GM18508 (cell line): ENCODE measurements at regions not wholly inside any gene's neighbourhood (a gene's known extent, or its start where the extent isn't known, plus 50 kb on each side); places are given as distances from the start of the nearest gene placed in this dataset.

Source experiments
- ATAC-seq: cut with Tn5 transposase; IDR thresholded peaks from one replicate; pipeline ENCODE4 v1.9.1; 2021; ENCODE audit warnings: moderate number of reproducible peaks; ENCODE audit not compliant: insufficient read depth, unreplicated experiment

DNA sequence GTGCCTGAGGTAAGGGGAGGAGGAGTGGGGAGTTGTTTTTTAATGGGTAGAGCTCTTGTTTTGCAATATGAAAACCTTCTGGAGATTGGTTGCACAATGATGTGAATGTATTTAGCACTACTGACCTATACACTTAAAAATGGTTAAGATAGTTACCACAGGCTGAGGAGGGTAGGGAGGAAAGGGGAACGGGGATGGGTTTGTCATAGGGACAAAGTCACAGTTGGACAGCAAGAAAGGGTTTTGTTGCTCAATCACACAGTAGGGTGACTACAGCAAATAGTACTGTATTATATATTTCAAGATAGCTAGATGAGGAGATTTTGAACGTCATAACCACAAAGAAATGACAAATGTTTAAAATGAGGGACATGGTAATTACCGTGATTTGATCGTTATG, 1562.4 kb downstream of the AACS start:
- ATAC-seq: no peak

- no peak for ATAC-seq
These were observed 1571.6 kb downstream of the AACS start for GRCh38 chr12:126636821-126637220.

DNA sequence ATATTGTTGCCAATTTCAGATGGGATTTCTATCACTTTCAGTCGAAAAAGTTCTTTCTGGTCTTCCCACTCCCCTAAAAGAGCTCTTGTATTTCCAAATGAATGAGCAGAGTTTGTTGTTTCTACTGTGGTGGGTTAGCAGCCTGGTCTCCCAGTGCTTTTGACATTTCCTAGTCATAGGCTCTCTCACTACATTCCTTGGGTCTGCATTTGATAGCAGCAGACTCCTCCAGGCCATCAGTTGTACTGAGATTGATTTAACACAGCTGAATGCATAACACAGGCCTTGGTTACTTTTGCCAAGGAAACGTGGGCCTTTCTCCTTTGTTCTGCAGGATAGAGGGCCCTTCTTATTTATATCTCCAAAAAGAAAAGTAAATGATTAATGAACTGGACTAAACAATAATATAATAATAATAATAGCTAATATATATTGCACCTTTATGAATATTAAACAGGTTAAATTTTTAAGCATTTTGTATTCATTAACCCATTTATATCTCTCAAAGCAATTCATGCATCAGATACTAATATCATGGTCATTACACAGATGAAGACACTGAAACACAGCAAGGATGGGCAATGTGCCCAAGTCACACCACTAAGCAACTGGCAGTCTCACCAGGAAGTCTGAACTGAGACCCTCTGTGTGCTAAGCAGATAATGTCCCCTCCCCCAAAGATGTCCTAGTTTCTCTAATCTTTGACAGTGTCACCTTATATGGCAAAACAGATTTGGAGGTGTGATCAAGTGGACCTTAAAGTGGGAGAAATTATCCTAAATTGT, 1579.2 kb downstream of the AACS start:
- no peak for ATAC-seq

DNA sequence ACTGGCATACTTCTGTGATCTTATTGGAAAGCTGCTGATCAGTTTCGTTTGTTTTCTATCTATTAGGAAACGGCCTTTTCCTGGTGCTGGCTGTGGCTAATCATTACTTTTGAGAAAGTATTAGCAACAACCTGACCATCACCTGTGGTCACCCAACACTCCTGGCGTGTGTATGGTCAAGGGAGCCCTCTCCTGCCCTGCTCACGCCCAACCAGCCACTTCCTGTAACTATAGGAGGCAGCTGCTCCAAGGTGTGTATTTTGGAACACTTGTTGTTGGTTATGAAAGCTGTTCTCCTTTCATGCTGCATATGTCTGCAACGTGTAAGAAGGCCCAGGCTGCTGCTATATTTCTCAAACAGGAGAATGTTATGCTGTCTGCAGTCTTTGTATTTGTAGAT, 1582.8 kb downstream of the AACS start:
- no peak for ATAC-seq

DNA sequence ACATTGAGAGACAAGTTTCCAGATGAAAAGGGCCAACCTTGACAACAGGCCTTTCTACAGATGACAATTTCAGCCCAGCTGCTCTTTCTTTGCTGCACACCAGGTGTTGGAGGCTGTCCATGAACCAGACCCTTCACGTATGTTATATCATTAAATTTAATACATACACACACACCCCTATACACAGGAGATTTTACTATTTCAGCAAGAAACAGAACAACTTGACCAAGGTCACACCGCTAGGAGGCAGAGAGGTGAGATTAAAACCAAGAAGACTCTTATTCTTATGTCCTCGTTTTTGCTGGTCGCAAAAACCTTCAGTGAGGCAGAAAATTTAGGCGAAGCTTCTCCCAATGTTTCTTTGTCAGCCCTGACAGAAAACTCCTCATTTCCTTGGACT, 1585.9 kb downstream of the AACS start:
- no peak for ATAC-seq

GRCh38 chr12:126663304-126664094, 1598.3 kb downstream of the AACS start:
- no peak for ATAC-seq

GRCh38 chr12:126667339-126667738, 1599.6 kb upstream of the TMEM132C start:
- ATAC-seq: no peak

GRCh38 chr12:126668538-126668937, 1598.4 kb upstream of the TMEM132C start:
- no peak for ATAC-seq

DNA sequence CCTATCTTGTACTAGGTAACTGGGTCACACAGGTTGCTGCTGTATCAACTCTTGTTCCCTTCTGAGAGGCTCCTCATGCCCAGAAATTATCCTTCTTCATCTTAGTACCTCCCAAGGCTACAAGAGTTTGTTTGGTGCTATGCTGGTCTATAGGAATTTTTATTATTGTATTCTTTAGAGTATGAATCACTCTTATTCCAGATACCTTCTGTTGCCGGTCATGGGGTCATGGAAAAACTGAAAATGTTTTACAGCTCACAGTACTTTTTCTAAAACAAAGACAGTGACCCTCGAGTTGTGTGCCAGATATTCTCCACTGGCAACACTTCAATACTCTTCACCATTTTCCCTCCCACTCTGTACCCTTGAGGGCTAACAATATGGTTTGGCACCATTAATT, 1598.0 kb upstream of the TMEM132C start:
- no peak for ATAC-seq

DNA sequence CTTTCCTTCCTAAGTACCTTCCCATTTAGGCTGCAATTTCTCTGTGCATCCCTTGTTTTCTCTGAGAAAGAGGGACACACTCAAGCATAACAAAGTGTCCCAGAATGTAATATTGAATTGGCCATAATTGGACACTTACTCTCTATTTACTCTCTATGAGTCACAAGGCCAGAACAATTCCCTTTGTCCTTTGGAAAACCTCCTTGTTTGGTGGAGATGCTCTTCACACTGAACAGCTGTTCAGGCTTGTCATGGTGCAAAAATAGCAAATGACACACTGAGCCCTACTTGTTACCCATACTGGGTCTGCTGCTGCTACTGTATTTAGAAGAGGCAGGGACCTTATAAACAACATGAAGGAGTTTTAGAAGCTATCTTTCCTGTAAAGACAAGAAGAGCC, 1590.5 kb upstream of the TMEM132C start:
- ATAC-seq: no peak

GRCh38 chr12:126681676-126682075, 1585.3 kb upstream of the TMEM132C start:
- no peak for ATAC-seq

DNA sequence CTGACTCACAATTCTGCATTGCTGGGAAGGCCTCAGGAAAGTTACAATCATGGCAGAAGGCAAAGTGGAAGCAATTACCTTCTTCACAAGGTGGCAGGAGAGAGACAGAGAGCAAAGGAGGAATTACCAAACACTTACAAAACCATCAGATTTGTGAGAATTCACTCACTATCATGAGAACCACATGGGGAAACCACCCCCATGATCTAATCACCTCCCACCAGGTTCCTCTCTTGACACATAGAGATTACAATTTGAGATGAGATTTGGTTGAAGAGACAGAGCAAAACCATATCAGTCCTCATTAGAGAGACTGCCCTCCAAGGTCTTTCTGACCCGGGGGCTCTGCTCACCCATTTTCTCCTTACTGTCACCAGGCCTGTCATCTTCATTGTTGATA, 1582.3 kb upstream of the TMEM132C start:
- ATAC-seq: no peak

DNA sequence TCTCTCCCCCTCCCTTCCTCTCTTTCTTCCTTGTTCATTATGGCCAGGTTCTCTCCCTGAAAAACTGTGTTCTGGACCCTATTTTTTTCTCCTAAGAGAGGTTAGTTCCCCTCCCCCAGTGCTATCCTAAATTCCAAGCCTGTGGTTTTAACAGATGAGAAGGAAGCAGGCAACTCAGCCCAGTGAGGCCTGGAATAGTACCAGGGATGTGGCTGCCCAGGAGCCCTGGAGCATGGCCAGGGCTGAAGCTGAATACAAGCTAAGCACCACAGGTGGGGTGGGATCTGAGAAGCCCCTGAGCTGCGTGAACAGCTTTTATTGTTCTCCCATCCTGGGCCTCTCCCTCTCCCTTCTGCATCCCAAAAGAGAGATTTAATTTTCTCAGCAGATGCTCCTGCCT, 1581.3 kb upstream of the TMEM132C start:
- ATAC-seq: no peak

DNA sequence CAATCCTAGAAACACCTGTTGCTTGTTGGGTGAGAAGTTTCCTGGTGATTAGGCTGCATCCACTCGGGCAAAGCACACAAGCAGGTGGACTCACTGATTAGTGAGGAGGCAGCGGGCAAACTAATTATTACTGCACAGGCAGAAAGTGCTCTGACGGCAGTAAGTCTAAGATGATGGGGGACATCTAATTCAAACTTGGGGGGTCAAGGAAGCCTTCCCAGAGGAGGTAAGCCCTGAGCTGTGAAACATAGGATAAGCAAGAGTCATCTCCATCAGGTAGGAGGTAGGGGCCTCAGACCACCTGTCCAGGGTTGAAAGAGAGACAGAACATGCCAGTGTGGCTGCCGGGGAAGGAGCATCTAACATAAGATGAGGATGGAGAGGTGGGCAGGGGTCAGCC, 1578.4 kb upstream of the TMEM132C start:
- ATAC-seq: no peak

DNA sequence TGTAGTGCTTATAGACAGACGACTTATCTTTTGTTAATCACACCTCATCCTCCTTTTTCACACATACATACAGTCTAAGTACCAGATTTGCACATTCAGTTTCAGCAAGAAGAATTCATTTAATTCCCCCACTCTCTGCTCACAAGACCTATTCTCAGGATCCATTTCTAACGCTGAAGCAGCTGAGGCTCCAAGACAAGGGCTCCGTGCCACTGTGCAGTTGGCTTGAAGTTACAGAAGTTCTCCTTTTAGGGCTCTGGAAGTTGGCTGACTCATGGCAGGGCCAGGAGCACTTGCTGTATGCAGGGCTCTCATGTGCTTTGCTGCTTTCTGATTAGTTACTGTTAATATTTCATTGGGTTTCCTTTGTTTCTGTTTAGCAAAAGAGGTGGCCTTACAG, 1566.9 kb upstream of the TMEM132C start:
- no peak for ATAC-seq

DNA sequence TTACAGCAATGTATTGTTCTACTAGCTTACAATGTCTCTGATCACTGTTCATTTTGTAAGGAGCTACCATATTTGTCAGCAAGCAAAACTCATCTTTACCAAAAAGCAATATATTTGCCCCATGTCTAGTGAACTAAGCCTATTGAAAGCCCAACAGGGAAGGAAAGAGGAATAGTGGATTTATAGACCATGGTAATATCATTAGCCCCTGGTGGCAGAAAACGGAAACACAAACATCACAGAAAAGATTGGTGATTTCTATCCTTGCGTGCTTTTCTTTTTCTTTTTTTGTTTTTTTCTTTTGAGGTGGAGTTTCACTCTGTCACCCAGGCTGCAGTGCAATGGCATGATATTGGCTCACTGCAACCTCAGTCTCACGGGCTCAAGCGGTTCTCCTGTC, 1562.4 kb upstream of the TMEM132C start:
- ATAC-seq: no peak

DNA sequence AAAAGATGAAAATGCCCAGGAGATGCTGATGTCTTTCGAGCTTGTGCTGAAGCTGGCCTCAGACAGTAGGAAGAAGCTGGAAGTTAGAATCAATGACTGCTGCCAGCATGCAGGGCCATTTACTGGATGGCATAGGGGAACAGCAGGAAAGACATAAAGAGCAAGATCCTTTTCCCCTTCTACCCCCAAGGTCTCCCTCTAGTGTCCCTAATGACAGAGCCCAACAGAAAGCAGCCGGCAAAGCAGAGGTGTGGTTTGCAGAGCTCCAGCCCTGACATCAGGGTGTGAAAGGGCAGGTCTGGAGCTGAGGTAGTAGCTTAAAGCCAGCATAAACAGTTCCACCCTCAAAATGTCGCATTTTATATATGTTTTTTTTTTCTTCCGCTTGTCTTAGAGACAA, 1560.7 kb upstream of the TMEM132C start:
- no peak for ATAC-seq

DNA sequence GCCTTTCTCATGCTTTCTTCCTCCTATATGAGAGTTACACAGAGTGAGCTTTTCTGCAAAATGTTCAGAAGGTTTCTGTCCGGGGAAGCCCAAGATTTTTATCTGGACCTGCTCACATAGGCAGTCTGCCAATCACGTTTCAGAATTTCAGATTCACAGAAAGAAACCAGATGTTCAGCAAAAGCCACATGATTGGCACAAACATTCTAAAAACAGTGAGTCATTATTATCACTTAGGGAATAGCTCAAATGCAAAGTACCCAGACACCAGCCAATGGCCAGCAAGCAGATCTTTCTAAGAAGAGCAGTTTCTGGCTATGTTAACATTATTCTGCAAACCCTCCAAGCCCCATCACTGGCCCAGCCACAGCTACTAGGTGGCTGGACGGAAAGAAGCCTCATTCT, 1558.5 kb upstream of the TMEM132C start:
- ATAC-seq: no peak

DNA sequence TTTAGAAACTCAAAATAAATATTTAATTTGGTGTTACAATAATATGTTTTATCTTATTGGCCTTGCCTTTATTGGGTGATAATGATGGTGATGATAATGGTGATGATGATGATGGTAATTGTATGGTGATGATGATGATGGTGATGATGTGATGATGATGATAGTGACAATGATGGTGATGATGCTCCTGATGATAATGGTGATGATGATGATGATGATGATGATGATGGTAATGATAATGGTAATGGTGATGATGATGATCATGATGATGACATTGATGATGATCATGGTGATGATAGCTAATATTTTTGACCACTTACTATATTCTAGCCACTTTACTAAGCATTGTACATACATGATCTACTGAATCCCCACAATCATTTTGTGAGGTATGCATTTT, 1548.6 kb upstream of the TMEM132C start:
- ATAC-seq: no peak

DNA sequence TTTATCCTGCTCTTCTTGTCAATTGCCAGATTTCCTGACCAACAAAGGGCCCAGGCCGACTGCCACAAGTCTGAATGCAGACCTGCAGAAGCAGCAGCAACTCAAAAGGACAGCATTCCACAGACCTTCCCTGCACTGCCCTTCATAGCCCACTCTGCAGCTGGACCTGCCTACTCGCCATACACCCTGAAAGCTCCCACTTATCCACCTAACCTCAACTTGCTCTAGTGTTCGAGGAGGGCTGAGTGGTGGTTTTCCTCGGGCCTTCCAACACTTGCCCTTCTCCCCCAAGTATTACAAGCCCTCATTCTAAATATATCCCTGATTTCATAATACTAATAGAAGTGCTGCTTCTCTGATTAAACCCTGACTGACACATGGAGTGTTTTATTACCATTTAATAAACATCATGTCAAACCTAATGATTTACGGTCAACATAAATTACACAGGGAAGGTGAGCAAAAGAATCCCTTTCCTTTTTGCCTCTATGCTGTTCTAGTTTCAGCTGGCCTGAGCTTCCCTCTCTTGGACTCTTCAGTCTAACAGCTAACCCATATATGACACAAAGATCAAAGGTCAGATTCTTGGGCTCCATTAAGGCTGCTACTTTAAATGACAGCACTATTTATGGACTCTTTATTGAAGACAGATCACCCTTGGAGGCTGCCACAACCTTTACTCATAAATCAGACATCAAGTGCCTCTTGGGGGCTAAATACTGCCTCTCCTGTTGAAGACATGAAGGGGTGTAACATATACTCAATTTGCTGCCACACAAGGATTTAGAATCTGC, 1546.9 kb upstream of the TMEM132C start:
- no peak for ATAC-seq
